SHP77 (cell line): ENCODE measurements at regions not wholly inside any gene's neighbourhood (a gene's known extent, or its start where the extent isn't known, plus 50 kb on each side); places are given as distances from the start of the nearest gene placed in this dataset.
A peak's percentile ranks its signal among the peaks of the same experiment; 100 is the strongest.

Source experiments
- DNase-seq, 2 experiments: peaks; one replicate each; lab custom pipeline; 2025; lab: John Stamatoyannopoulos, UW

- DNase-seq, result no peak
Observed at GRCh38 chr7:45350896-45351295, 193.3 kb downstream of the RAMP3 start.

GRCh38 chr7:45358287-45358686 is 200.7 kb downstream of the RAMP3 start:
- no peak for DNase-seq

GRCh38 chr7:45359250-45359649 is 201.7 kb downstream of the RAMP3 start:
- DNase-seq, result no peak

GRCh38 chr7:45359776-45360175 is 202.2 kb downstream of the RAMP3 start:
- DNase-seq, result no peak

- DNase-seq, result no peak
Observed at GRCh38 chr7:45363669-45364068, 206.1 kb downstream of the RAMP3 start.

GRCh38 chr7:45365341-45365740 is 207.8 kb downstream of the RAMP3 start:
- DNase-seq, result no peak

GRCh38 chr7:45366475-45366874 is 207.7 kb upstream of the ADCY1 start:
- no peak for DNase-seq

- DNase-seq, result no peak
Observed at GRCh38 chr7:45367026-45367425, 207.1 kb upstream of the ADCY1 start.

- no peak for DNase-seq
Observed at GRCh38 chr7:45368129-45368807, 205.9 kb upstream of the ADCY1 start.

- DNase-seq, result no peak
Observed at GRCh38 chr7:45384499-45384898, 189.7 kb upstream of the ADCY1 start.

- no peak for DNase-seq
Observed at GRCh38 chr7:45387837-45388236, 186.3 kb upstream of the ADCY1 start.

- DNase-seq, result no peak
Observed at GRCh38 chr7:45389073-45389872, 184.9 kb upstream of the ADCY1 start.

GRCh38 chr7:45390180-45390579 is 184.0 kb upstream of the ADCY1 start:
- no peak for DNase-seq

GRCh38 chr7:45390731-45391130 is 183.4 kb upstream of the ADCY1 start:
- DNase-seq, result no peak

- no peak for DNase-seq
Observed at GRCh38 chr7:45391618-45392451, 182.3 kb upstream of the ADCY1 start.

- no peak for DNase-seq
Observed at GRCh38 chr7:45394117-45394708, 180.0 kb upstream of the ADCY1 start.

- no peak for DNase-seq
Observed at GRCh38 chr7:45399069-45399468, 175.1 kb upstream of the ADCY1 start.

GRCh38 chr7:45400680-45401079 is 173.5 kb upstream of the ADCY1 start:
- peak in 1 of 2 experiments; percentile 27 for DNase-seq

- DNase-seq, result no peak
Observed at GRCh38 chr7:45401155-45401554, 173.0 kb upstream of the ADCY1 start.

GRCh38 chr7:45401851-45402250 is 172.3 kb upstream of the ADCY1 start:
- no peak for DNase-seq

- no peak for DNase-seq
Observed at GRCh38 chr7:45402480-45403218, 171.5 kb upstream of the ADCY1 start.

- no peak for DNase-seq
Observed at GRCh38 chr7:45404622-45405021, 169.5 kb upstream of the ADCY1 start.
